Hepatocyte (in vitro differentiated cells): ENCODE measurements at regions not wholly inside any gene's neighbourhood (a gene's known extent, or its start where the extent isn't known, plus 50 kb on each side); places are given as distances from the start of the nearest gene placed in this dataset.

ENCODE experiments used
- DNase-seq: peaks from one replicate; pipeline ENCODE4 v3.0.0-alpha.2; 2016; ENCODE audit warnings: low spot score
- H2AFZ ChIP-seq: fragments of 200-600 bp; sonication (generic); 2 replicates; pipeline ENCODE4 v1.6.0; 2016; ENCODE audit warnings: antibody characterized with exemption, mild to moderate bottlenecking
- H3K27ac ChIP-seq: fragments of 200-600 bp; sonication (generic); 2 replicates; pipeline ENCODE4 v1.5.1; 2016; ENCODE audit warnings: mild to moderate bottlenecking
- H3K27me3 ChIP-seq: fragments of 200-600 bp; sonication (generic); 2 replicates; pipeline ENCODE4 v1.6.1; 2016
- H3K36me3 ChIP-seq: fragments of 200-600 bp; sonication (generic); replicated peaks from 2 replicates; pipeline ENCODE4 v1.5.1; 2016; ENCODE audit warnings: low read depth; ENCODE audit not compliant: insufficient read depth
- H3K4me1 ChIP-seq: fragments of 200-600 bp; sonication (generic); 2 replicates; pipeline ENCODE4 v1.5.1; 2016; ENCODE audit warnings: mild to moderate bottlenecking, moderate library complexity; ENCODE audit not compliant: insufficient read depth
- H3K4me2 ChIP-seq: fragments of 200-600 bp; sonication (generic); 2 replicates; pipeline ENCODE4 v1.6.0; 2016
- H3K4me3 ChIP-seq: fragments of 200-600 bp; sonication (generic); 2 replicates; pipeline ENCODE4 v1.5.1; 2016; ENCODE audit warnings: mild to moderate bottlenecking
- H3K79me2 ChIP-seq: fragments of 200-600 bp; sonication (generic); 2 replicates; pipeline ENCODE4 v1.6.0; 2017; ENCODE audit warnings: mild to moderate bottlenecking
- H3K9me2 ChIP-seq: fragments of 200-600 bp; sonication (generic); replicated peaks from 2 replicates; pipeline ENCODE4 v1.6.0; 2017; ENCODE audit warnings: mild to moderate bottlenecking; ENCODE audit not compliant: insufficient read depth
- H3K9me3 ChIP-seq: fragments of 200-600 bp; sonication (generic); 2 replicates; pipeline ENCODE4 v1.5.1; 2016; ENCODE audit warnings: low read depth, mild to moderate bottlenecking
- H4K20me1 ChIP-seq: fragments of 200-600 bp; sonication (generic); 2 replicates; pipeline ENCODE4 v1.6.0; 2016; ENCODE audit warnings: mild to moderate bottlenecking; ENCODE audit not compliant: insufficient read depth, poor library complexity, severe bottlenecking
- EZH2 ChIP-seq: fragments of 200-600 bp; sonication (generic); IDR thresholded peaks from 2 replicates; pipeline ENCODE4 v1.6.1; 2016; ENCODE audit warnings: antibody characterized with exemption, mild to moderate bottlenecking, borderline replicate concordance
- EZH2phosphoT487 ChIP-seq: fragments of 200-600 bp; sonication (generic); IDR thresholded peaks from one replicate; pipeline ENCODE4 v1.6.1; 2018; ENCODE audit warnings: antibody characterized with exemption, mild to moderate bottlenecking, low read depth, moderate library complexity; ENCODE audit not compliant: unreplicated experiment, severe bottlenecking
- WGBS: methylation state at CpG from one replicate; pipeline ENCODE4 v1.1.6; 2016; ENCODE audit warnings: low lambda C conversion rate; ENCODE audit errors: missing lambda C conversion rate; 5-methylcytosine and 5-hydroxymethylcytosine counted together
- TF ChIP-seq, protein P1 (sequence below): fragments of 200-600 bp; sonication (generic); IDR thresholded peaks from 2 replicates; pipeline ENCODE4 v1.5.1; 2016; ENCODE audit warnings: antibody characterized with exemption, mild to moderate bottlenecking; ENCODE audit not compliant: poor library complexity

DNA sequence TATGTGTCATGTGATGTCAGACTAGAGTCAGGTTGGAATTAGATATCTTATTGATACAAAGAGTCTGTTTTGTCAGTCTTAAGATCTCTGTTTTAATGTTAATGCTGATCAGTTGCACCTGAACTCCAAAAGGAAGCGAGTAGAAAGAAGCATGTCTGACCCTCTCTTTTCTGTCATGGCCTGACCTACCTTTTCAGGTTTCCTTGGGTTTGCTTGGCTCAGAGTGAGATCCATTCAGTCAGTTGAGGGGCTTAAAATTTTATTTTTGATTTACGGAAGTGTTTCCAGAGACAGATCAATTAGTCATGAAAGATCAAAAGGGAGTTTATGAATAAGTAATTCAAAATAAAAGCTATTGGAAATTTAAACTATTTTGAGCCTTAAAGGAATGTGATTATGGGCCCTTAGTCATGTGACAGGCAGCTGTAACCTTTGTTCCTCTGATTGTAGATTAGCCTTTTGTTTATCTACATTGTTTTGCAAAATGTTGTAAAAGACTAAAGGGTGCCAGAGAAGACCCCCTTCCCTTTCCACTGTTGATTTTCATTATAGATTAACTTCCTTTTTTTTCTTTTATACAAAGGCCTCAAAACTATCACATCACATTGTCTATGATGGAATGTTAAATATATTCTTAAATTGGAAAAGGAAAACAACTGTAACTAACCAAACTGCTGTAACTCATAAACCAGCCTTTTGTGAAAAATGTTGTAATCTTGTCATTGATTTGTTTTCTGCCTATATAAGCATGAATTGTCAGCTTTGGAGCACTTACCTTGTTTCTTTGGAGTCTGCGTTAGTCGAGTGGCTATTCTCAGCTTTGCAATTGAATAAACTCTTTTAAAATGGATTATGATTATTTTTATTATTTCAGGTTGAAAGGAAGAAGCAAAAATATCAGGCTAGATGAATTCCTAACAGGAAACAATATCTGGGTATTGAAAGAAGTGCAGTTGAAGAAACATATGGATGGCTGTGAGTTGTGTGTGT is 195.5 kb upstream of the MBL2 start:
- TF ChIP-seq EZH2phosphoT487 (no peak), EZH2 (no peak)
- TF ChIP-seq, protein P1, sequence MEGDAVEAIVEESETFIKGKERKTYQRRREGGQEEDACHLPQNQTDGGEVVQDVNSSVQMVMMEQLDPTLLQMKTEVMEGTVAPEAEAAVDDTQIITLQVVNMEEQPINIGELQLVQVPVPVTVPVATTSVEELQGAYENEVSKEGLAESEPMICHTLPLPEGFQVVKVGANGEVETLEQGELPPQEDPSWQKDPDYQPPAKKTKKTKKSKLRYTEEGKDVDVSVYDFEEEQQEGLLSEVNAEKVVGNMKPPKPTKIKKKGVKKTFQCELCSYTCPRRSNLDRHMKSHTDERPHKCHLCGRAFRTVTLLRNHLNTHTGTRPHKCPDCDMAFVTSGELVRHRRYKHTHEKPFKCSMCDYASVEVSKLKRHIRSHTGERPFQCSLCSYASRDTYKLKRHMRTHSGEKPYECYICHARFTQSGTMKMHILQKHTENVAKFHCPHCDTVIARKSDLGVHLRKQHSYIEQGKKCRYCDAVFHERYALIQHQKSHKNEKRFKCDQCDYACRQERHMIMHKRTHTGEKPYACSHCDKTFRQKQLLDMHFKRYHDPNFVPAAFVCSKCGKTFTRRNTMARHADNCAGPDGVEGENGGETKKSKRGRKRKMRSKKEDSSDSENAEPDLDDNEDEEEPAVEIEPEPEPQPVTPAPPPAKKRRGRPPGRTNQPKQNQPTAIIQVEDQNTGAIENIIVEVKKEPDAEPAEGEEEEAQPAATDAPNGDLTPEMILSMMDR, result no peak
- no peak overlapping the region for H3K4me3 ChIP-seq
- H2AFZ ChIP-seq, result no peak overlapping the region
- H3K4me1 ChIP-seq, result peaks cover 14% of the 10 kb centered on the region
- peak overlapping the region; percentile 34 for H3K27ac ChIP-seq
- WGBS, result 55% methylated on average over 4 of the region's 4 CpGs
- DNase-seq, result no peak
- no peak overlapping the region for H3K4me2 ChIP-seq
- H3K9me3 ChIP-seq, result no peaks in the 10 kb centered on the region
- H3K79me2 ChIP-seq, result no peaks in the 10 kb centered on the region
- H3K27me3 ChIP-seq, result no peaks in the 10 kb centered on the region
- H3K9me2 ChIP-seq, result no peaks in the 10 kb centered on the region
- no peaks in the 10 kb centered on the region for H4K20me1 ChIP-seq
- H3K36me3 ChIP-seq, result no peaks in the 10 kb centered on the region

DNA sequence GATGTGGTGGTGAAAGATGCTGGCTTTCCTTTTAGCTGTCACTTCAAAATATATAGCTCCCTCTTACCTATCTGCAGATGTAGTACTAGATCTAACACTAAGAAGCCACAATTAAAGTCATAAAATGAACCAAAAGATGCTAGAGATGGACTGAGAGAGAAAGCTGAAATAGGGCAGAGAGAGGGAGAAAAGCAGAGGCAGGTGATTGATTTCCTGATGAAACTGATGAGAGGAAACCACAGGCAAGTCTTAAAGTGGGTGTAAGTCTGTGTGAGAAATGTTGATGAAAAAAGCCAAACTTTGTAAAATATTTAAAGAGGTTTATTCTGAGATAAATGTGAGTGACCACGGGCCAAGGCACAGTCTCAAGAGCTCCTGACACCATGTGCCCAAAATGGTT is 194.3 kb upstream of the MBL2 start:
- Histone ChIP-seq H3K36me3 (no peaks in the 10 kb centered on the region), H3K4me1 (peaks cover 14% of the 10 kb centered on the region), H3K79me2 (no peaks in the 10 kb centered on the region), H3K9me2 (no peaks in the 10 kb centered on the region), H3K27me3 (no peaks in the 10 kb centered on the region), H2AFZ (no peak overlapping the region), H3K9me3 (no peaks in the 10 kb centered on the region), H3K4me3 (no peak overlapping the region), H3K4me2 (no peak overlapping the region), H3K27ac (no peak overlapping the region), H4K20me1 (no peaks in the 10 kb centered on the region)
- TF ChIP-seq, protein P1, result no peak
- TF ChIP-seq EZH2 (no peak), EZH2phosphoT487 (no peak)
- DNase-seq, result no peak
- 95% methylated on average over 1 of the region's 1 CpG for WGBS

DNA sequence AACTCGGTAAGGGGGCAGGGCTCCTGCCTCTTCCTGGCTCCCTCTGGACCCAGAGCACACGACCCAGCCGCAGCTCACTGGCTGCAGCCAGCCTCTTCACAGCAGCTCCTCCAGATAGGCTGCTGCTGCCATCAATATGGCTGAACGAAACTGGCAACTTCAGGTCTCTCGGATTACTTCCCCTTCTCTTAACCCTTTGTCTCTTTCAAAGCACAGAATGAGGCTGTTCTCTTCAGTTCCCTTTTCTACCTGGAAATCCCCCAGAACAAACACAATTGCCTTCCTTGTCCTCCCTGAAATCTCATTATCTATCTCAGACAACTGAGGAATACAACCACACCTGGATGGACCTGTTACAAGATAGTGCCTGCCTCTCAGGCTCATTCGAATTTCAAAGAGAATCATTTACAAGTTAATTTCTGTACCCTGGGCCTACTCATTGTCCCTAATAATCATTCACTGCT is 193.4 kb upstream of the MBL2 start:
- Histone ChIP-seq H3K27ac (no peak overlapping the region), H3K4me3 (no peak overlapping the region)
- TF ChIP-seq, protein P1, result no peak
- TF ChIP-seq EZH2 (no peak), EZH2phosphoT487 (no peak)

More for the DNA sequence above, 193.4 kb upstream of the MBL2 start:
- Histone ChIP-seq H3K79me2 (no peaks in the 10 kb centered on the region), H3K27me3 (no peaks in the 10 kb centered on the region), H2AFZ (no peak overlapping the region), H3K4me2 (no peak overlapping the region), H3K9me3 (no peaks in the 10 kb centered on the region), H3K9me2 (no peaks in the 10 kb centered on the region), H3K36me3 (no peaks in the 10 kb centered on the region), H3K4me1 (peaks cover 14% of the 10 kb centered on the region), H4K20me1 (no peaks in the 10 kb centered on the region)
- no peak for DNase-seq
- WGBS, result 81% methylated on average over 6 of the region's 6 CpGs
